Smooth muscle cell of the brain vasculature (primary cell): ENCODE measurements at regions not wholly inside any gene's neighbourhood (a gene's known extent, or its start where the extent isn't known, plus 50 kb on each side); places are given as distances from the start of the nearest gene placed in this dataset.
"Not testable (repeated sequence)": the region's sequence is repeated elsewhere in the genome, so short reads cannot be mapped to it uniquely, and the experiment has no call there.

Experiments
- DNase-seq: peaks from one replicate; pipeline ENCODE4 v3.0.0-alpha.2; 2012; ENCODE audit warnings: low read depth, low spot score

DNA sequence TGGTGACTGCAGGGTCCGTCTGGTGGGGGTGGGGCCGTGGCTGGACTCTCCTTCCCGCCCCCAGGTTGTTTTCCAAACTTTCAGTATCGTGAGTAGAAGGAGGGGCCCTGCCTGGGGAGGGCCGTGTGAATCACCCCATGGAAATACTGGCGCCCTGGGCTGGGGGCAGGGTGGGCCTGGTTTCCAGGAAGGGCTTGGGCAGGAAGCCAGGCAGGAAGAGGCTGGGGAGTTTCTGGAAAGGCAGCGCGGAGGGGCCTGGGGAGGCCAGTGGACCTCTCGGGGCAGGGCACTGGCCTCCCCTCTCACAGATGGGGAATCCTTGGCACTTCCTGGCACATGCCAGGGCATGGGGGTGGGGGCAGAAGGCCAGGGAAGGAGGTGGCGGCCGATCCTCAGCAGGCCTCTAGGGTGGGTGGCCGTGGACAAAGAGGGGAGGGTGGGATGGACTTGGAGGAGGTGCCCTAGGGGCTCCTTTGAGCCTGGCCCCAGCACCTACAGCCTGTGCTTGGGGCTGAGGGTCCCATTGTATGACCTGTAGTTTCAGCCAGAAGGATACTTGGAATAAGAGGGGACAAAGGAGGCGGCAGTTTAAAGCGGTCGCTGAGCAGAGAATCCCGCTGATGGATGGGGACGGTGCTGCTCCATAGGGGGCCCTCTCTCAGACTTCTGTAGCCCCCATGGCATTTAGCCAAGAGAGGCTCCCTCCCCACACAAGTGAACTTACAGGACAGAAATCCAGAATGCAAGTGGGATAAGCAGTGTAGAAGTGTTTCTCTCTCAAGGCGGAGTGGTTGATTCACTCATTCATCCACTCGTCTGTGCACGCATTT lies 56.5 kb upstream of the GATA2 start:
- peak; percentile 59 for DNase-seq

DNA sequence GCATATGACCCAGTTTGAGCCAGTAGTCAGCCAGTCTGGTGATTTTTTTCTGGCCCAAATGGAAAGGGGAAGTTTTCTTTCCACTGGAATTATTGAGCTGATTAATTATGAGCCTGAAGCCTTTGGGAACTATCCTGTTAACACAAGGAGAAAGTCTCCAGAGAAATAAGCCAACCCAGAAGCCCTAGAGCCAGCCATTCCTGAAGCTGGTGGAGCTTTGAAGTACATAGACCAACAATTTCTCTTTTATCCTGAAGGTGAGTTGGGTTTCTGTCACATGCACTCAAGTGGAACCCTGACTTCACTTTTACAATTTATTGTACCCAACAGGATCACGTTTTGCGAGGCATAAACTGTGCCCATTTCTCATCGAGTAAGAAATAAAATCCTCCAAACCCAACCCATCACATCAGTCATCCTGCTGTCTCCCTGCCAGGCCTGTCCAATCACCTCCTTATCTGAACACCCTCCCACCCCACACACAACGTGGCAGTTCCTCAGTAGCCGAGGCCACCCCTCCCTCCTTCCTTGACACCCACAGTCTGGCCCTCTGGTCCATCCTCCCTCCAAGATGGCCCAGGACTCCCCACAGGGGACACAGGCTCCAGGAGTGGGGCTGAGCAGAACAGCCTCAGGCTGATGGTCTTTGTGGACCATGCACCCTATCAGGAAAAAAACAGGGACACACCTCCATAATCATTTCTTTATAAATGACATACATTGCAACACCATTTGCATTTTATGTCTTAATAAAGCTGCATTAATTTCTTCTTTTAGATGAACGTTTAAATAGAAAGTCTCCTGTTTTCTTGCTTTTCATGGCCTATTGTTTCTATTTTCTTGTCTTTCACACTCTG lies 55.7 kb upstream of the GATA2 start:
- DNase-seq = no peak

DNA sequence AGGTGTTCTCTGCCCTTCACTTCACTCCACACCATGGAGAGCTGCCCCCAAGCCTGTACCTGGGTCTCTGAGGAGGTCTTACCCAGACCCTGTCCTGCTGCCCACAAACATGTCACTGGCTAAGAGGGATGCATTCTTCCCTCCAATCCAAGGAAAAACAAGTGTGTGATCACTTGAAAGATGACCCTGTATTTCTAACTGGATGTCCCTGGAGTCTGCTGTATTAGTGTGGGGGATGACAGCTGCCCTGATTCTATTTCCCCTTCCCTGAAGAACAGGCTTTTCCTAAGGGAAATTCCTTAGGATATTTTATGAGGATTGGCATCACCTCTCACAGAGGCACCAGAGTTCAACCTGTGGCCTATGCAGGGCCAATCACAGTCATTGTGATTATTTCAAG lies 55.0 kb upstream of the GATA2 start:
- DNase-seq = no peak

DNA sequence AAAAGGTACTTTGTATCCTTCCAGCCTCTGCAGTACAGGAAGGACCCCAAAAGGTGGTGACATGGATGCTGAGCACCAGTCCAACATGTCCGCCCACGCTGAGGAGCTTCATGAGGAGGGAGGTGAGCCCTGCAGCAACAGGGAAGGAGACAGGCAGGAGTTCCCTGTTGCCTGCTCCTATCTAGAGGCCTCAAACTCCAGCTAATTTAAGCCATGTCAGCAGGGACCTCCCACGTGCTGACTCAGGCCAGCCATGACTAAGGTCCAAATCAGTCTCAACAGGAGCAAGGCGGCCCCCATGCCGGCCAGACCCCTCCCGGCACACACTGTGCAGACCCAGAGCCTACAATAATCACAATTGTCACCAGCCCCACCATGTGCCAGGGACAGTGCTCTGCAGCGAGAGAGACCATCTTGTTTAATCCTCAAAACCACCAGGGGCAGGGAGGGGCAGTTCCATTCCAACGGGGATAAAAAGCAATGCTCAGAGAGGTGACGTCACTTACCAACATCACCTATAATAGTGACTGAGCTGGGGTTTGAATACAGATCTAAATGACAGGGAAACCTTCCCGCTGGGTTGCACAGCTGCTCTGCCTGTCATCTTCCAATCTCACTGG lies 54.5 kb upstream of the GATA2 start:
- DNase-seq = no peak

DNA sequence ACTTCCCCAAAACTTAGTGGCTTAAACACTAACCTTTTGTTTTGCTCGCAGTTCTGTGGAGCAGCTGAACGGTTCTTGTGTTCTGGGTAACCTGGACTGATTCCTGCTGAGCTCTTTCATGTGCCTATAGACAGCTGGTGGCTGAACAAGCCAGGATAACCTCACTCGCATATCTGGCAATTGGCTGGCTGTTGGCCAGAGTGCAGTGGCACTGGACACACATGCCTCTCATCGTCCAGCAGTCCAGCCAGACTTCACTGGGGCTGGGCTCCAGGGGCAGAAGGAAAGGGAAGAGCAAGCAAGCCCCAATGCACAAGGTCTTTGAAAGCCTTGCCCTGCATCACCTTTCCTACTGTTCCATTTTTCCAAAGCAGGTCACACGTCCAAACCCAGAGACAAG lies 53.6 kb upstream of the GATA2 start:
- no peak for DNase-seq

DNA sequence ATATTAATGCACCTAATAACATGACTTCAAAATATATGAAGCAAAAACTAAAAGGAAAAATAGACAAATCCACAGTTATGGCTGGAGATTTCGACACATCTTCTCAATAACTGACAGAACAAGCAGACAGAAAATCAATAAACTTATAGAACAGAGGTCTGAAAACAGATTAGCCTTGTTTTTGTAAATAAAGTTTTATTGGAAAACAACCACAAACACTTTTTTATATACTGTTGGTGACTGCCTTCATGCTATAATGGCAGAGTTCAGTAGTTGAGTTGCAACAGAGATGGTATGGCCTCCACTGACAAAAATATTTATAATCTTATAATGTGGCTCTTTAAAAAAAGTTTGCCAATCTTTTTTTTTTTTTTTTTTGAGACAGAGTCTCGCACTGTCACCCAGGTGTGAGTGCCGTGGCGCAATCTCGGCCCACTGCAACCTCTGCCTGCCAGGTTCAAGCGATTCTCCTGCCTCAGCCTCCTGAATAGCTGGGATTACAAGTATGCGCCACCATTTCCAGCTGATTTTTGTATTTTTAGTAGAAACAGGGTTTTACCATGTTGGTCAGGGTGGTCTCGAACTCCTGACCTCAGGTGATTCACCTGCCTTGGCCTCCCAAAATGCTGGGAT lies 52.2 kb upstream of the GATA2 start:
- no peak for DNase-seq

DNA sequence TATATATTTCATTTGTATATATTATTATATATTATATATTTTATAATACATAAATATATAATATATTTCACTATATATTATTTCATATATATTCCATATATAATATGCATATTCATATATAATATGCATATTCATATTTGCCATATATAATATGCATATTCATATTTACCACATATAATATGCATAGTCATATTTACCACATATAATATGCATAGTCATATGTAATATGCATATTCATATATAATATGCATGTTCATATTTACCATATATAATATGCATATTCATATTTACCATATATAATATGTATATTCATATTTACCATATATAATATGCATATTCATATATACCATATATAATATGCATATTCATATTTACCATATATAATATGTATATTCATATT lies 51.2 kb upstream of the GATA2 start:
- no peak for DNase-seq

DNA sequence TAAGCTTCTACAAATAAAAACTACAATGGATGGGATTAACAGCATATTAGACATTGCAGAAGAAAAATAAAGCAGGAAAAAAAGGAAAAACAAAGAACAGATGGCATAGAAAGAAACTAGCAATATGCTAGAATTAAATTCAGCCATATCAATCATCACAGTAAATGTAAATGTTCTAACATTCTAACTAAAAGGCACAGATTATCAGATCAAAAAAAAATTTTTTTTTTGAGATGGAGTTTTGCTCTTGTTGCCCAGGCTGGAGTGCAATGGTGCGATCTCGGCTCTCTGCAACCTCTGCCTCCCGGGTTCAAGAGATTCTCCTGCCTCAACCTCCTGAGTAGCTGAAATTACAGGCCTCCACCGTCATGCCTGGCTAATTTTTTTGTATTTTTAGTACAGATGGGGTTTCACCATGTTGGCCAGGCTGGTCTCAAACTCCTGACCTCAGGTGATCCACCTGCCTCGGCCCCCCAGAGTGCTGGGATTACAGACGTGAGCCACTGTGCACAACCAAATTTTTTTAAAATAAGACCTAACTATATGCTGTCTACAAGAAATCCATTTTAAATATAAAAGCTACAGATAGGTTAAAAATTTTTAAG lies 50.7 kb upstream of the GATA2 start:
- not testable (repeated sequence) for DNase-seq
